Ovary (tissue), 3 donors: ENCODE measurements at regions not wholly inside any gene's neighbourhood (a gene's known extent, or its start where the extent isn't known, plus 50 kb on each side); places are given as distances from the start of the nearest gene placed in this dataset.

Experiments used
- EP300 ChIP-seq: sonication (generic); formaldehyde crosslinking; IDR thresholded peaks from one replicate; pipeline ENCODE4 v1.6.1; 2017; ENCODE audit warnings: antibody characterized with exemption
- POLR2A ChIP-seq: fragments of 450-650 bp; IDR thresholded peaks from one replicate; pipeline ENCODE4 v1.6.1; 2017; ENCODE audit warnings: antibody characterized with exemption, mild to moderate bottlenecking, moderate library complexity
- TF ChIP-seq, protein P1 (sequence below), 3 donors: fragments of 450-650 bp in 2 of 3; fragments of 200-600 bp in 1 of 3; IDR thresholded peaks; one replicate each; pipeline versions ENCODE4 v1.5.1 to v1.8.0; 2016 to 2022; ENCODE audit warnings: antibody characterized with exemption in 3 of 3, mild to moderate bottlenecking in 1 of 3
- donor health status: DM: no; HTN: no; CAD: no.

DNA sequence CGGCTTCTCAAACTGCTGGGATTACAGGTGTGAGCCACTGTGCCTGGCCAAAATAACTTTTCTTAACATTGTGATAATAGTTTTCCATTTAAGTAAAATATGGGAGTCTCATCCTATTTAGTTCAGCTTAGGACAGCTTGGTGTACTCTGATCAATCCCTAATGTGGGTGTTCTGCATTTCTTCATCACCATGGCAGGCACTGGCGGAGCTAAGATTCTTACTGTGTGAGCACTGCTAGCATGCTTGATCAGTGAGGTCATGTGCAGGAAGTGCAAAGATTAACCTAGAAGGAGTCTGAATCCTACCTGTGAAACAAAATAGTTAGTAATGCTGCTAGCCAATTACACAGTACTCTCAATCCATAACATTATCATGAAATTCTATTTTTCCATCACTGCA, 1684.2 kb upstream of the SLC10A2 start:
- TF ChIP-seq, protein P1, sequence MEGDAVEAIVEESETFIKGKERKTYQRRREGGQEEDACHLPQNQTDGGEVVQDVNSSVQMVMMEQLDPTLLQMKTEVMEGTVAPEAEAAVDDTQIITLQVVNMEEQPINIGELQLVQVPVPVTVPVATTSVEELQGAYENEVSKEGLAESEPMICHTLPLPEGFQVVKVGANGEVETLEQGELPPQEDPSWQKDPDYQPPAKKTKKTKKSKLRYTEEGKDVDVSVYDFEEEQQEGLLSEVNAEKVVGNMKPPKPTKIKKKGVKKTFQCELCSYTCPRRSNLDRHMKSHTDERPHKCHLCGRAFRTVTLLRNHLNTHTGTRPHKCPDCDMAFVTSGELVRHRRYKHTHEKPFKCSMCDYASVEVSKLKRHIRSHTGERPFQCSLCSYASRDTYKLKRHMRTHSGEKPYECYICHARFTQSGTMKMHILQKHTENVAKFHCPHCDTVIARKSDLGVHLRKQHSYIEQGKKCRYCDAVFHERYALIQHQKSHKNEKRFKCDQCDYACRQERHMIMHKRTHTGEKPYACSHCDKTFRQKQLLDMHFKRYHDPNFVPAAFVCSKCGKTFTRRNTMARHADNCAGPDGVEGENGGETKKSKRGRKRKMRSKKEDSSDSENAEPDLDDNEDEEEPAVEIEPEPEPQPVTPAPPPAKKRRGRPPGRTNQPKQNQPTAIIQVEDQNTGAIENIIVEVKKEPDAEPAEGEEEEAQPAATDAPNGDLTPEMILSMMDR (IDR thresholded peaks at IDR 0.05): no peak
- TF ChIP-seq POLR2A: no peak
- no peak for TF ChIP-seq EP300
